ENCODE measurements at regions not wholly inside any gene's neighbourhood (a gene's known extent, or its start where the extent isn't known, plus 50 kb on each side); places are given as distances from the start of the nearest gene placed in this dataset.

GRCh38 chrX:38991656-38992440 lies 190.6 kb downstream of the MID1IP1 start:
- Histone ChIP-seq H3K4me3 (ENCODE audit: low read depth in 1 of 3, low read length in 3 of 3) (no peak overlapping the region), H3K9ac (ENCODE audit: low read depth in 1 of 2, low read length in 2 of 2) (no peak overlapping the region), H3K27me3 (ENCODE audit: control insufficient read depth in 4 of 4, insufficient read depth in 4 of 4, low read length in 3 of 4) (peaks cover 0 to 2% (median 0%) of the 10 kb centered on the region in 4 donors), H3K9me3 (ENCODE audit: control insufficient read depth in 4 of 4, low read length in 3 of 4) (no peaks in the 10 kb centered on the region), H3K36me3 (ENCODE audit: control insufficient read depth in 4 of 4, insufficient read depth in 3 of 4, low read depth in 1 of 4, low read length in 3 of 4) (no peaks in the 10 kb centered on the region), H3K27ac (ENCODE audit: low read depth in 1 of 2, low read length in 2 of 2) (no peak overlapping the region), H3K4me1 (ENCODE audit: control insufficient read depth in 4 of 4, insufficient read depth in 4 of 4, low read length in 3 of 4) (no peaks in the 10 kb centered on the region)
- 87% methylated on average over 3 of the region's 3 CpGs for WGBS
- TF ChIP-seq JUND (IDR thresholded peaks at IDR 0.05) (no peak), ATF3 (IDR thresholded peaks at IDR 0.05) (no peak), HNF4A (conservative IDR thresholded peaks at IDR 0.05) (no peak), REST (IDR thresholded peaks at IDR 0.05) (no peak), RXRA (IDR thresholded peaks at IDR 0.05) (no peak), NR2F2 (IDR thresholded peaks at IDR 0.05) (no peak), GABPA (IDR thresholded peaks at IDR 0.05 in 1 of 2, conservative IDR thresholded peaks at IDR 0.05 in 1 of 2) (no peak), HNF4G (IDR thresholded peaks at IDR 0.05) (no peak), SP1 (IDR thresholded peaks at IDR 0.05) (no peak), EGR1 (IDR thresholded peaks at IDR 0.05; ENCODE audit: low read depth in 2 of 2) (no peak)
- DNase-seq (ENCODE audit: low spot score) = no peak

GRCh38 chrX:38992441-38993096 lies 191.3 kb downstream of the MID1IP1 start:
- TF ChIP-seq EGR1 (IDR thresholded peaks at IDR 0.05; ENCODE audit: low read depth in 2 of 2) (no peak), RXRA (IDR thresholded peaks at IDR 0.05) (no peak), ATF3 (IDR thresholded peaks at IDR 0.05) (no peak), FOXA1 (IDR thresholded peaks at IDR 0.05) (no peak), FOXA2 (IDR thresholded peaks at IDR 0.05) (no peak), SP1 (IDR thresholded peaks at IDR 0.05) (no peak), JUND (IDR thresholded peaks at IDR 0.05) (no peak), ZBTB33 (IDR thresholded peaks at IDR 0.05) (no peak), YY1 (IDR thresholded peaks at IDR 0.05) (no peak), GABPA (IDR thresholded peaks at IDR 0.05 in 1 of 2, conservative IDR thresholded peaks at IDR 0.05 in 1 of 2) (no peak), NR2F2 (IDR thresholded peaks at IDR 0.05) (no peak), HNF4A (conservative IDR thresholded peaks at IDR 0.05) (no peak), MAX (IDR thresholded peaks at IDR 0.05) (no peak), RAD21 (IDR thresholded peaks at IDR 0.05) (no peak), REST (IDR thresholded peaks at IDR 0.05) (no peak)
- Histone ChIP-seq H3K27me3 (ENCODE audit: control insufficient read depth in 4 of 4, insufficient read depth in 4 of 4, low read length in 3 of 4) (peaks cover 0 to 2% (median 0%) of the 10 kb centered on the region in 4 donors), H3K27ac (ENCODE audit: low read depth in 1 of 2, low read length in 2 of 2) (no peak overlapping the region), H3K36me3 (ENCODE audit: control insufficient read depth in 4 of 4, insufficient read depth in 3 of 4, low read depth in 1 of 4, low read length in 3 of 4) (no peaks in the 10 kb centered on the region), H3K9me3 (ENCODE audit: control insufficient read depth in 4 of 4, low read length in 3 of 4) (no peaks in the 10 kb centered on the region), H3K4me1 (ENCODE audit: control insufficient read depth in 4 of 4, insufficient read depth in 4 of 4, low read length in 3 of 4) (no peaks in the 10 kb centered on the region), H3K9ac (ENCODE audit: low read depth in 1 of 2, low read length in 2 of 2) (no peak overlapping the region), H3K4me3 (ENCODE audit: low read depth in 1 of 3, low read length in 3 of 3) (no peak overlapping the region)
- DNase-seq (ENCODE audit: low spot score) = no peak
- 95% methylated on average over 12 of the region's 12 CpGs for WGBS
